ENCODE measurements at regions not wholly inside any gene's neighbourhood (a gene's known extent, or its start where the extent isn't known, plus 50 kb on each side); places are given as distances from the start of the nearest gene placed in this dataset.

DNA sequence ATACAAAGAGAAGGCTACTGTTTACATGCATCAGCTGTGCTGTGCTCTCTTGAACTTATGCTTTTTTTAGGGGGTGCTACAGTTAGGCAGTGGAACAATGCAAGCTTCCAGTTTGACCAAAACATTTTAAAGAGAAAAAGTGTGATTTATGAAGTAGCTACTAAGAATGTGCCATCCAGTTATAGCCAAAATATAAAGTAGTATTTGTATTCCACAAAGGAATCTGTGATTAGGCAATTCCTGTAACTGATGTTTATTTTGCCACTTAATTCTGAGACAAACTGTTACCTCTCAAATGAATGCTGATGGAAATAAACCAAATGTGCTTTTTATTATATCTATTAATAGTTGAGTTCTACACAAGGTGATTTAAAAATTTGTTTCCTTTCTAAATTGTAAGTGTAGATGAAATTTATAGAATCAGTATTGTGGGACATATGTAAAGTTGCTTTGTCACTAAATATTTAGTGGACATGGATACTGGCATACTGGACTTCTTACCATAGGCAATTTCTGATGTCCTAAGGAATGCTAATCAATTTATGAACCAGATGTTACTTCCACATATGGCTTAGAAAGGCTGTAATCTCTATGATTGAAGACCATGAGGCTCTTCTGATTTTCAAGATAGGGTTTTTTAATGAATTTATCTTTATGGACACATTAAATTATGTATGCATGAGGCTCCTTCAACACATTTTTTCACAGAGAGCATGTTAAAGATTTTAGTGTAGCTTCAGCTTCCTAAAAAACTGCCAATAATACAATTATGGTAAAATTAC lies 410.2 kb downstream of the PRR16 start:
- Mint-ChIP-seq H3K9me3 (no peaks in the 10 kb centered on the region), H3K27ac (no peak overlapping the region), H3K4me1 (no peaks in the 10 kb centered on the region), H3K27me3 (ENCODE audit: low read depth) (no peaks in the 10 kb centered on the region), H3K4me3 (no peak overlapping the region), H3K36me3 (ENCODE audit: low read depth) (no peaks in the 10 kb centered on the region)
- TF ChIP-seq, protein P1, sequence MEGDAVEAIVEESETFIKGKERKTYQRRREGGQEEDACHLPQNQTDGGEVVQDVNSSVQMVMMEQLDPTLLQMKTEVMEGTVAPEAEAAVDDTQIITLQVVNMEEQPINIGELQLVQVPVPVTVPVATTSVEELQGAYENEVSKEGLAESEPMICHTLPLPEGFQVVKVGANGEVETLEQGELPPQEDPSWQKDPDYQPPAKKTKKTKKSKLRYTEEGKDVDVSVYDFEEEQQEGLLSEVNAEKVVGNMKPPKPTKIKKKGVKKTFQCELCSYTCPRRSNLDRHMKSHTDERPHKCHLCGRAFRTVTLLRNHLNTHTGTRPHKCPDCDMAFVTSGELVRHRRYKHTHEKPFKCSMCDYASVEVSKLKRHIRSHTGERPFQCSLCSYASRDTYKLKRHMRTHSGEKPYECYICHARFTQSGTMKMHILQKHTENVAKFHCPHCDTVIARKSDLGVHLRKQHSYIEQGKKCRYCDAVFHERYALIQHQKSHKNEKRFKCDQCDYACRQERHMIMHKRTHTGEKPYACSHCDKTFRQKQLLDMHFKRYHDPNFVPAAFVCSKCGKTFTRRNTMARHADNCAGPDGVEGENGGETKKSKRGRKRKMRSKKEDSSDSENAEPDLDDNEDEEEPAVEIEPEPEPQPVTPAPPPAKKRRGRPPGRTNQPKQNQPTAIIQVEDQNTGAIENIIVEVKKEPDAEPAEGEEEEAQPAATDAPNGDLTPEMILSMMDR (IDR thresholded peaks at IDR 0.05; ENCODE audit: unreplicated experiment in 3 of 3): no peak

DNA sequence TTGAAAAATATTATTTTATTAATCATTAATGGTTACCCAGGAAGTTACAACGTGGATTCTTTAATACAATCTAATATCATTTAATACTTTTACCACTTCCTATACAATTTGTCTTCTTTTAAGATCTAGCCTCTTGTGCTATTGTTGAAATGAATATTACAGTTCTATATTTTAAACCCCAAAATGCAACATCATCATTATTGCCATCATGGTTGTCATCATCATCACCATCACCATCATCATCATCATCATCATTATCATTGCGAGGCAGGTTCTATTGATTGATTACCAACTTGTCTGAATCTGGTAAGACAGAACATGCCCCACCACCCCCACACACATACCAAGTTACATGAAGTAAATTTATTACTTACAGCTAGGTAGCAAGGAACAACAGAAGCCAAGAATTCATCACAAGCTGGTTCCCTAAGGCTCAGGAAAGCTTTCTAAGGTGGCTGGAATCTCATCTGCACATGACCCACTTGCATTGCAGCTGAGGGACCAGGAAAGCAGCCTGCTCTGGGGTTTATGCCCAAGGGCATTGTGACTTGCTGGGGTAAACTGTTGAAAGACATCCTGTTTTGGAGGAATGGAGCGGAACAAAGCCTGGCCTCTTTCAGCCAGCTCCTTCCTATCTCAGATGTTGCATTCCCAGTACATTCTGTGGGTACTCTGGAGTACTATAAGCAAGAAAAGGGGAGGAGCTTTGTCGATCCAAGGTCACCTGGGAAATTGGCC lies 418.1 kb downstream of the PRR16 start:
- Mint-ChIP-seq H3K27me3 (ENCODE audit: low read depth) (no peaks in the 10 kb centered on the region), H3K27ac (no peak overlapping the region), H3K9me3 (no peaks in the 10 kb centered on the region), H3K4me3 (no peak overlapping the region), H3K4me1 (no peaks in the 10 kb centered on the region), H3K36me3 (ENCODE audit: low read depth) (no peaks in the 10 kb centered on the region)
- TF ChIP-seq, protein P1 (IDR thresholded peaks at IDR 0.05; ENCODE audit: unreplicated experiment in 3 of 3): no peak

DNA sequence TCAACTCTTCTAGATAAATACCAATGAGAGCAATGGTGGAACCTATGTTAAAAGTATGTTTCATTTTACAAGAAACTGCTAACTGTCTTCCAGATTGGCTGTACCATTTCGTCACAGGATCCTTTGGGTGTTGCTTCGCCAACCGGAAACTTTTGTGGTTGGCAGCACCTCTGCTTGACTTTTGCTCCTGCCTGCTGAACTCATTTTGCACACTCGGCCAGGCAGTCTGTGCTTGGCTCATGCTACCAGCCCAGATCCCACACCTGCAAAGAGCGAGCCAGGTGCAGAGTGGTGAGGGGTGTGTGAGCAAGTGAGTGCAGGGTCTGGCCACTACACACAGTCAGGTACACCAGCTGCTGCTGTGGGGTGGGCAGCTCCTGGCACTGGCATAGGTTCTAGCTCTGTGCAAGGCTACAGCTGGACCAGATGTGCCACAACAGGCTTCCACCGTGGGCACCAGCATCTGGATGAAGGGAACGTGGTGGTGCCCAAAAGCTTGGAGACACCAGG lies 422.3 kb downstream of the PRR16 start:
- Mint-ChIP-seq H3K9me3 (no peaks in the 10 kb centered on the region), H3K4me3 (no peak overlapping the region), H3K4me1 (no peaks in the 10 kb centered on the region), H3K27ac (no peak overlapping the region), H3K27me3 (ENCODE audit: low read depth) (no peaks in the 10 kb centered on the region), H3K36me3 (ENCODE audit: low read depth) (no peaks in the 10 kb centered on the region)
- TF ChIP-seq, protein P1 (IDR thresholded peaks at IDR 0.05; ENCODE audit: unreplicated experiment in 3 of 3): no peak

DNA sequence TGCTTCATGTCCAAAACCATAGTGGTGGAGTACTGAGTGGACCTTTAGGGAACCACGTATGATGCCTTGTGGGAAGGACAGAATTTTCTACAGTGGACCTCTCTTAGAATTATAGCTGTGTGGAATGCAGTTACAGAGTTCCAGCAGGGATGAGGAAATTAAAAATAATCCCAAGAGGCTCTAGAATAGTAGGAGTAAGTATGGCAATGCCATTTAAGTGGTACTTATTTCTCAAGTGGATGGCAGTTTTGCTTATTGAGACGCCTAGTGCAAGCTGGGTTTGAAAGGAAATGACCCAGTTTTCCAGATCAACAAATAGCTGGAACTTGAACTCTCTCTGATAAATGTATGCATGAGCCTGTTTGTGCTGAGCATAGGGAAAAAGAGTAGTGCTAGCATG lies 431.6 kb downstream of the PRR16 start:
- Mint-ChIP-seq H3K4me1 (no peaks in the 10 kb centered on the region), H3K9me3 (no peaks in the 10 kb centered on the region), H3K27ac (no peak overlapping the region), H3K4me3 (no peak overlapping the region), H3K27me3 (ENCODE audit: low read depth) (no peaks in the 10 kb centered on the region), H3K36me3 (ENCODE audit: low read depth) (no peaks in the 10 kb centered on the region)
- TF ChIP-seq, protein P1 (IDR thresholded peaks at IDR 0.05; ENCODE audit: unreplicated experiment in 3 of 3): no peak

DNA sequence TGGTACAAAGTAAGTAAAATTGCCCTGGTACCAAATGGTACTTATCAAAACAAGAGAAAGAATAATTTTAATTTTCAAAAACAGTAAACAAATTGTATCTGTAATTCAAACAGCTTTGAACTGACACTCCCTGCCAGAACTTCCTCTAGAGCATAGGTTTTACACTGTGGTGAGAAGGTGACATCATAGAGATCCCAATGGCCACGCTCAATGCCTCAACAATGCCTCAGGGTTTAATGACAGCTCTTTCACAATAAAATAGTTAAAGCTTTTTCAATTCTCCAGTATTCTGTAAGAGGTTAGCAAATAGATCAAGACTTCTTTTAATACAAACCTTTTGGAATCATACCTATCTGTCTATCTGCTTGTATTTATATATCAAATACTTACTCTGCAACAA lies 437.1 kb downstream of the PRR16 start:
- Mint-ChIP-seq H3K9me3 (no peaks in the 10 kb centered on the region), H3K4me3 (no peak overlapping the region), H3K27ac (no peak overlapping the region), H3K27me3 (ENCODE audit: low read depth) (peaks cover 3% of the 10 kb centered on the region), H3K36me3 (ENCODE audit: low read depth) (no peaks in the 10 kb centered on the region), H3K4me1 (no peaks in the 10 kb centered on the region)
- TF ChIP-seq, protein P1 (IDR thresholded peaks at IDR 0.05; ENCODE audit: unreplicated experiment in 3 of 3): no peak
